OCI-LY1 (cell line): ENCODE measurements at regions not wholly inside any gene's neighbourhood (a gene's known extent, or its start where the extent isn't known, plus 50 kb on each side); places are given as distances from the start of the nearest gene placed in this dataset.

ENCODE experiments used
- CTCF ChIP-seq: fragments of 200-600 bp; sonication (generic), shearing (Covaris generic); IDR thresholded peaks from 2 replicates; pipeline ENCODE4 v1.5.1; 2017; ENCODE audit warnings: mild to moderate bottlenecking, antibody characterized with exemption, low read length, moderate library complexity, mixed read lengths
- EZH2 ChIP-seq: fragments of 200-600 bp; sonication (generic), shearing (Covaris generic); IDR thresholded peaks from 2 replicates; pipeline ENCODE4 v1.8.0; 2017; ENCODE audit warnings: borderline replicate concordance, mixed run types, mild to moderate bottlenecking, antibody characterized with exemption, low read length, moderate library complexity, mixed read lengths

DNA sequence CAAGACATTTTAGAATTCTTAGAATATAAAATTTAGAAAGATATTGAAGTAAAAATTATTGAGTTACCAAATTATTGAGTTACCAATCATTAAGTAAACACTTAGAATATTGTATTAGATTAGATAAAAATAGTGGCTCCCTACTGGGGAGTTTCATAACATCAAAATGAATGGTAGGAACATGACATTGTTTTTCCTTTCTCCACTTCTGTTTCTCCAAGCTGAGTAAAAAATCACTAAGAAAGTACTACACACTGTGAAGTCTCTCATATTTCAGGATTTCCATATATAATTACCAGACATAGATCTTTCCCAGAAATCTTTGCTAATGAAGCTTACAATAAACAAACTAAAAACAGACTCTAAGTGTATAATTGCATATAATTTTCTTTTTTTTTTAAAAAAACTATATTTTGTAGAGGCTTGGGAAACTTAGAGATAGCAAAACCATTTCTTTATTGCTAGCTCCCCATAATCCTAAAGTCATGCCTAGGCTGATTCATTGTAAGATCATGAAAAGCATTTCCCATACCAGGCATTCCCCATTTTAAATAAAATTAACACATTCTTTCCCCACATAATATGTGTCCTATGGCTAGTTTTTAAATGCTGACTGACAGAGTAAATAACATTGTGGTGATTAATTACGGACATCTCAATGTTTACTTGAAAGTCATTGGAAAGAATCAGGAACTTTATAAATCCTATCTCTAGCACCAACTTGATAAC is 1408.7 kb upstream of the GOT2 start:
- TF ChIP-seq CTCF (no peak), EZH2 (no peak)
